HG02571 (cell line): ENCODE measurements at regions not wholly inside any gene's neighbourhood (a gene's known extent, or its start where the extent isn't known, plus 50 kb on each side); places are given as distances from the start of the nearest gene placed in this dataset.

Experiments used
- ATAC-seq: cut with Tn5 transposase; IDR thresholded peaks from one replicate; pipeline ENCODE4 v1.9.1; 2021; ENCODE audit warnings: mild to moderate bottlenecking, moderate library complexity; ENCODE audit not compliant: unreplicated experiment

DNA sequence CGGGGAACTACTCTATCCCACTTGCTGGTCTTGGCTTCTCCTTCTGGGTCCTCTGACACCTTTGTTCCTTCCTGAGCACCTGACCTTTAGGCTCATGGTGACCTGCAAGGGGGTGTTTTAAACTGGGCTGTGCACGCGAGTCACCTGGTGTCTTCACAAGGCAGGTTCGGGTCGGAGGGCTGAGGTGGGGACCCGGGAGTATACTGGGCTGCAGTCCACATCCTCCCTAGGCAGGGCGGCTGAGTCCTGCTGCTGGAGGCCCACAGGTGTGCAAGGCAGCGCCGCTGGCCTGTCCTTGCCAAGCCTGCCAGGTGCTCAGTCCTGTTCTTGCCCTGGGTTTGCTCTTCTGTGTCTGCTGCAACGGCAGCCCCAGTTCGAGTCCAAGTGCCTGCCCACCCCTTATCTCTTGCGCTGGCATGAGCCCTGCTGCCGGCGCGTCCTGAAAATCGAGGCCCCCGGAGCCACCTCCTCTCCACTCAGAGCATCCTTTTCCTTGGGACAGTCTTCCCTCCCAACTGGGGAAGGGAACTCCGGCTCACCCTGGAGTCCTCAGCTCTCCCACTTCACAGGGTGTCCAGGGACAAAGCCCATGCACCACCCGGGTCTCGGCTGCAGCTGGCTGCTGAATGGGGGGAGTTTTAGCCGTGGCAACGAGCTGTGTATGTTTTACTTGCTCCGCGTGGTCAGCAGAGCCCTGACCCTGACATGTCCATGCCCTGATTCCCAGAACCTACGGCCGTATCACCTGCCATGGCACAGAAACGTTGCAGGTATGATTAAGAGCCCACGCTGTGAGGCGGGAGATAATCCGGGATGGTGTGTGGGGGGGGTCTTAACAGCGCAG is 193.5 kb downstream of the TEX29 start:
- ATAC-seq = no peak

- no peak for ATAC-seq
These were observed 194.3 kb downstream of the TEX29 start for GRCh38 chr13:111514610-111515306.

GRCh38 chr13:111515307-111515617 is 194.8 kb downstream of the TEX29 start:
- no peak for ATAC-seq

- no peak for ATAC-seq
These were observed 195.2 kb downstream of the TEX29 start for GRCh38 chr13:111515635-111516034.

DNA sequence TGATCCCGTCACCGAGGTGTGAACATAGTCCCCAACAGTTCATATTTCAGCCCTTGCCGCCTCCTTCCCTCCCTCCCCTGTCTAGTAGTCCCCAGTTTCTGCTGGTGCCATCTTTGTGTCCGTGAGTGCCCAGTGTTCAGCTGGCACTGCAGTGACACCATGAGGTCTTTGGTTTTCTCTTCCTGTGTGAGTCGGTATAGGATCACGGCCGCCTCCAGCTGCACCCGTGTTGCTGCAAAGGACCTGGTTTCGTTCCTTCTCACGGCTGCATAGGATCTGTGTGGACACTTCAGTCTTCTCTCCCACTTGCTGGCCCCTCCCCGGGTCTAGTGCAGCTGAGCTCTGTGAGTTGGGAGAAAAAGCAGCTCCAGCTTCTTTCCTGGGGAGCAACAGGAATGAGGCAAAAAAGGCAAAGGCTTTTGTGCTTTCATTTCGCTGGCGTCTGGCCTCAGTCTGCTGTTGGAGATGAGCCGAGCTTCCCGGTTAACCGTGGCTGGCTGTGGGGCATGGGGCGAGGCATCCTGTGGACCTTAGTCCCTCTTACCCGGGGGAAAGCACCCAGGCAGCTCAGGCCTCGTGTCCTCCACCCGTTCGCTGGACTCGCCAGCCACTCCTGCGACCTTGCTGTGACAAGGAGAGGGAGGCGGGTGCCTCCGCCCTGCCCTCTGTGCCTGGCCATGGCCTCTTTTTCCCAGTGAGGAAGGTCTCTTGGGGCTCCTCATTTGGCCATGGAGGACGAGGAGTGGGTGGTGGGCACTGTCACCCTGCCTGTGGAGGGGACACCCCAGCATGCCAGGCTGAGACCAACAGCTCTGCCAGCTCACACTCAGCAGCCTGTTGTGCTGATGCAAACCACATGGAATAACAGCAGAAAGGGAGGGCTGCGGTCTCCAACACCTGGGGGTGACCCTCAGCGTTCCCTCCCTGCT is 196.5 kb downstream of the TEX29 start:
- no peak for ATAC-seq

DNA sequence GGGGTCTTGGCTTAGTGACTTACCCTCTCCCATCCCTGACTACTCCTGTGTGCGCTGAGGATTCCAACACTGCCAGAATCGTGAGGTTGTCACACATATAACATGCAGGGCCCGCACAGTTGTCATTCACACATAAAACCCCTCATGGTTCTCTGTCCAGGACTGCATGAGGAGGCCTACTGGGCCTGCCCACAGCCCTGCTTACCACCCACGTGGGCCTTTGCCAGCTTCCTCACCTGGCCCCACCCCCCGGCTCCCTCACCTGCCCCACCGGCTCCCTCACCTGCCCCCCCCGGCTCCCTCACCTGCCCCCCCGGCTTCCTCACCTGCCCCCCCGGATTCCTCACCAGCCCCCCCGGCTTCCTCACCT is 197.2 kb downstream of the TEX29 start:
- no peak for ATAC-seq

DNA sequence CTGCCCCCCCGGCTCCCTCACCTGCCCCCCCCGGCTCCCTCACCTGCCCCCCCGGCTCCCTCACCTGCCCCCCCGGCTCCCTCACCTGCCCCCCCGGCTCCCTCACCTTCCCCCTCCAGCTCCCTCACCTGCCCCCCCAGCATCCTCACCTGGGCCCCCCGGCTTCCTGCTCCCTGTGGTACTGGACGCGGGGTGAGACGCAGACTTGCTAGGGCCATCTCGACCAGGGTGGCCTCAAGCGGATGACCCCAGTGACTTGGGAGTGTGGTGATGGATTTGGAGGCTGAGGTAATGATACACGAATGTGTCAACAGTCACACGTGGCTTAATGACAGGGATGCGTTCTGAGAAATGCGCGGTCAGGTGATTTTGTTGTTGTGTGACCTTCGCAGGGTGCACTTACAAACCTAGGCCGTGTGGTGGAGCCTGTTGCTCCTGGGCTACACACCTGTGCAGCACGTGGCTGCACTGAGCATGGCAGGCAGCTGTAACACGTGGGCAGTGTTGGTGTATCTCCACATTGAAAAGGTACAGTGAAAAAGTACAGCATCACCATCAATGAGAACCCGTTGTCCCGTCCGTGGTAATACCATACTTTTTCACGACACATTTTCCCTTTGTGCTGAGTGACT is 197.8 kb downstream of the TEX29 start:
- ATAC-seq = no peak

GRCh38 chr13:111519041-111519440 is 198.6 kb downstream of the TEX29 start:
- no peak for ATAC-seq

DNA sequence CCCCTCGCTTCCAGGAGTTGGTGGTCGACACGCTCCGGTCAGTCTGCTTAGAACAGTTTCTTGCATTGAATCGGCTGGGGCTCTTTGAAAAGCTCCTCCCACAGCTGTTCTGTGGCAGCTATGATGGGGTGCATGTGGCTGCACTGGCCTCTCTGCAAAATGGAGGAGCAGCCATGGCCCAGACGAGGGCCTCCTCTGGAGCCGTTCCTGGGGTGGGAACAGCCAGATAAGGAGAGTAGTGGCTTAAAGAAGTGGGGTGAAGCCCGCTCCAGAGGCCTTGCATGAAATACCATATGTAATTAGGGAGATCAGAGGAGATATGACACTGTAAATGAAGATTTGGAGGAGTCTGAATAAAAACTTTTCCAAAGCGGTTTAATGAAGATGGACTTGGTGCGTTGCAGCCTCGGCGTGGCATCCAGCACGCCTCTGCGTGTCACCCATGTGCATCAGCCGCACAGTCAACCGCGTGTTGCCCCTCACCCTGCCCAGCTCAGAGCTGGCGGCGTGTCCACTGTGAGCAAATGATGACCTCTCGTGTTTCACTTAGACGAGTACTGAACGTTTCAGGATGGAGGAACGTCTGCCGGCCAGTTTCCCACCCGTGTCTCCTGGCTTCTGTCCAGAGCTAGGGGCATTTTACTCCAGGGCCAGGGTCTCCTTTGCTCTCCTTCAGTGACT is 199.2 kb downstream of the TEX29 start:
- no peak for ATAC-seq

GRCh38 chr13:111521030-111521429 is 200.6 kb downstream of the TEX29 start:
- no peak for ATAC-seq

DNA sequence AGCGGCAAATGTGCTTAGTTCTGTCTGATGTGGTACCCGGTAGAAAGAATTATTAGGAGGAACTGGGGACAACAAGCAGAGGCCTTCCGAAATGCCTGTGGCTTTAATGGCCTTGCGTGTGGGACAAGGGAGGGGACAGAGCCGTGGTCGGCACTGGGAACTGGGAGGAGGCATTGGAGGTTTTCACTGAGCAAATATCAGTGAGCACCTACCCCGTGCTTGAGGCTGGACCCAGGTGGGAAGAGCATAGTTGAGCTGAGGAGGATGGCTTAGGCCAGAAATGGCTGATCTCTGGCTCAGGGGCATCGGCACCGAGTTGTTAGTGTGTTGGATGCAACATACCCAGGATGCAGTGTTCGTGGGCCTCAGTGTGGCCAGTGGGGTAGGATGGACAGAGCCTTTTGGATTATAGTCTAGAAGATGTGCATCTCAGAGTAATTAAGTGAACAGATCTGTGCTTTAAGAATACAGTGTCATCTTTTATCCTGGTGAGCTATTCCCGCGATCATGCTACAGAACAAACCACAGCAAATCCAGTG is 201.3 kb downstream of the TEX29 start:
- no peak for ATAC-seq

DNA sequence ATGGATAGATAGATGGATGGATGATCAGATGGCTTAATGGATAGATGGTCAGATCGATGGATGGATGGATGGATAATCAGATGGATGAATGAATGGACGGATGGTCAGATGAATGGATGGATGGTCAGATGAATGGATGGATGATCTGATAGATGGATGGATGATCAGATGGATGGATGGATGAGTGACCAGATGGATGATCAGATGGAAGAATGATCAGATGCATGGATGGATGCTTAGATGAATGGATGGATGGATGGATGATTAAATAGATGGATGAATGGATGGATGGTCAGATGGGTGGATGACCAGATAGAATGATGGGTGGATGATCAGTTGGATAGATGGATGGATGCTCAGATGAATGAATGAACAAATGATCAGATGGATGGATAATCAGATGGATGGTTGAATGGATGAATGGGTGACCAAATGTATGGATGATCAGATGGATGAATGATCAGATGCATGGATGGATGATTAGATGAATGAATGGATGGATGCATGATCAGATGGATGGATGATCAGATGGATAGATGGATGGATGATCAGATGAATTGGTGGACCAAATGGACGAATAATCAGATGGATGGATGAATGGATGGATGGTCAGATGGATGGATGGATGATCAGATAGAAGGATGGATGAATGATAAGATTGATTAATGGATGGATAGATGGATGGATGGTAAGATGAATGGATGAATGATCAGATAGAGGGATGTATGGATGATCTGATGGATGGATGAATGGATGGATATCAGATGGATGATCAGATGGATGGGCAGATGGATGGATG is 205.1 kb downstream of the TEX29 start:
- no peak for ATAC-seq

- no peak for ATAC-seq
These were observed 206.5 kb downstream of the TEX29 start for GRCh38 chr13:111526922-111527321.

- ATAC-seq = no peak
These were observed 207.3 kb downstream of the TEX29 start for GRCh38 chr13:111527614-111528229.

GRCh38 chr13:111528513-111528912 is 208.1 kb downstream of the TEX29 start:
- ATAC-seq = no peak

- no peak for ATAC-seq
These were observed 209.9 kb downstream of the TEX29 start for GRCh38 chr13:111530137-111530870.

DNA sequence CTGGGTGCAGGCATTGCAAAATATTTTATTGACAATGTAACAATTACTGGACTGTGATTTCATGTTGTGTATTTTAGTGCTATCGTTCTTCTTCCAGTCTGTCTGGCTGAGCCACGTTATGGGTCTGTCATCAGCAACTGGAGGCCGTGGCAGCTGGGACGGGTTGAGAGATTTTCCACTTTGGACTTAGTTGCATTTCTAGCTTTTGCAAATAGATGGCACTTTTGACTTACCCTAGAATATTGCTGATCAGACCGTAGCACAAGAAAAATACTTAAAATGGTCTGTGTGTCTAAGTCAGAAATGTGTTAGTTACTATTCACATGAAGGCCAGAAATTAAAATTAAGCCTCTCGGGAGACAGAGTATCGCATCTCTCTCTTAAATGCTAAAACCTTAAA is 211.1 kb downstream of the TEX29 start:
- no peak for ATAC-seq

DNA sequence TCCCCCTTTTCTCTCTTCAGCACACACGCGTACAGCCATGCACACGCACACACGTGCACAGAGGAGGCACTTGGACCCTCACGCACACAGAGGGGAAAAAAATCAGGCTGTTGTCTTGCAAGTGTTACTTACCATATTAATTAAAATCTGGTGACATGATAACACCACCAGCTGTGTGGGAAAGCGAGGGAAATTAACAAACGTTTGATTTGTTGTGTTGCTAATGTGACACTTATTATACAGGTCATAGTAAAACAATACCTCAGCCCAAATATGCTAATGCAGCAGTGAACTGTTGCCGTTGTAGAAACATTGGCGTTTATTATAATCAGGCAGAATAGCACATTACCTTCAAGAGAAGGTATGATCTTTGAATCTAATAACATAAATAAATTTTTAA is 211.7 kb downstream of the TEX29 start:
- no peak for ATAC-seq
